Lung (tissue), 11 donors: ENCODE measurements at regions not wholly inside any gene's neighbourhood (a gene's known extent, or its start where the extent isn't known, plus 50 kb on each side); places are given as distances from the start of the nearest gene placed in this dataset.

Source experiments
- ATAC-seq: fragments of 200-7000 bp; cut with Tn5 transposase; one replicate; pipeline ENCODE4 v1.9.1; 2020; ENCODE audit warnings: moderate number of reproducible peaks; ENCODE audit not compliant: insufficient read depth, low FRiP score
- DNase-seq, 3 donors: peaks; one replicate each; pipeline ENCODE4 v3.0.0-alpha.2; 2013 to 2017
- H3K27ac ChIP-seq, 2 donors: one replicate each; pipeline ENCODE4 v1.5.1; 2013; ENCODE audit warnings: mild to moderate bottlenecking in 2 of 2, moderate library complexity in 2 of 2, control low read depth in 1 of 2, inconsistent platforms in 1 of 2, low read depth in 1 of 2, low read length in 1 of 2
- H3K27me3 ChIP-seq, 3 donors: one replicate each; pipeline ENCODE4 v1.5.1; 2013; ENCODE audit warnings: low read length in 2 of 3; ENCODE audit not compliant: control insufficient read depth in 3 of 3, insufficient read depth in 3 of 3
- H3K36me3 ChIP-seq, 4 donors: one replicate each; pipeline ENCODE4 v1.5.1; 2013; ENCODE audit warnings: low read length in 4 of 4, mild to moderate bottlenecking in 1 of 4, moderate library complexity in 1 of 4; ENCODE audit not compliant: control insufficient read depth in 4 of 4, insufficient read depth in 4 of 4
- H3K4me1 ChIP-seq, 5 donors: one replicate each; pipeline ENCODE4 v1.5.1; 2013; ENCODE audit warnings: low read length in 5 of 5, mild to moderate bottlenecking in 2 of 5, moderate library complexity in 1 of 5; ENCODE audit not compliant: control insufficient read depth in 5 of 5, insufficient read depth in 5 of 5
- H3K4me3 ChIP-seq: one replicate; pipeline ENCODE4 v1.5.1; 2013; ENCODE audit warnings: mild to moderate bottlenecking, control low read depth, moderate library complexity
- H3K9ac ChIP-seq, 2 donors: one replicate each; pipeline ENCODE4 v1.5.1; 2013; ENCODE audit warnings: low read length in 2 of 2, control low read depth in 1 of 2; ENCODE audit not compliant: insufficient read depth in 1 of 2
- H3K9me3 ChIP-seq, 4 donors: one replicate each; pipeline ENCODE4 v1.5.1; 2013; ENCODE audit warnings: low read length in 3 of 4, mild to moderate bottlenecking in 1 of 4, moderate library complexity in 1 of 4; ENCODE audit not compliant: control insufficient read depth in 4 of 4, insufficient read depth in 3 of 4
- WGBS, 2 donors: extraction: QIAGEN DNeasy Blood & Tissue Kit; methylation state at CpG; one replicate each; pipeline ENCODE4 v1.1.7; 2013; 5-methylcytosine and 5-hydroxymethylcytosine counted together
- TF ChIP-seq, protein P1 (sequence below): IDR thresholded peaks from 2 replicates; pipeline ENCODE4 v1.5.1; 2012; ENCODE audit warnings: mild to moderate bottlenecking; ENCODE audit errors: control extremely low read depth, extremely low read depth
- donor health status: control.
- donor health status: control.
- donor health status: Bipolar disorder and iron deficiency.
- donor health status: healthy.
- donor health status: DM: yes; HTN: yes; CAD: no.

DNA sequence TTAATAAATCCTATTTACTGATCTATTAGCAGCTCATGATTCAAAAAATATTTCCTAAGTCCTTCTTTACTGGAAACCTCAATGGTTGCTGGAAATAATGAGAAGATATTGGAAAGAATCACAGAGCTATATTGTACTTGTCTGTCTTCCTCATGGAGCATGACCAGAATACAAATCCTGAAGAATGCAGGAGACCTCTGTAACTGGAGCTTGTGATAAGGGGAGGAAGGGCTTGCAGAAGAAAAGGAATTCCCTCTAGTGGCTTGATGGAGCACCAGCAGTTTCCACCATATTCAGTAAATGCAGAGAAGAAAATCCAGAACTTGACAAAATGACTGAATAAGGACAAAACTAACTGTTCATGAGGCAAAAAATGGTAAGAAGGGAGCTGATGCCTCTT is 1333.1 kb downstream of the EFNB2 start:
- H3K4me3 ChIP-seq, result no peak overlapping the region
- no peaks in the 10 kb centered on the region for H3K9me3 ChIP-seq
- H3K4me1 ChIP-seq, result no peaks in the 10 kb centered on the region
- H3K36me3 ChIP-seq, result no peaks in the 10 kb centered on the region
- DNase-seq (peak in 2 of 3 donors; percentile 22 to 27), ATAC-seq (no peak)
- no peak overlapping the region for H3K9ac ChIP-seq
- TF ChIP-seq, protein P1, sequence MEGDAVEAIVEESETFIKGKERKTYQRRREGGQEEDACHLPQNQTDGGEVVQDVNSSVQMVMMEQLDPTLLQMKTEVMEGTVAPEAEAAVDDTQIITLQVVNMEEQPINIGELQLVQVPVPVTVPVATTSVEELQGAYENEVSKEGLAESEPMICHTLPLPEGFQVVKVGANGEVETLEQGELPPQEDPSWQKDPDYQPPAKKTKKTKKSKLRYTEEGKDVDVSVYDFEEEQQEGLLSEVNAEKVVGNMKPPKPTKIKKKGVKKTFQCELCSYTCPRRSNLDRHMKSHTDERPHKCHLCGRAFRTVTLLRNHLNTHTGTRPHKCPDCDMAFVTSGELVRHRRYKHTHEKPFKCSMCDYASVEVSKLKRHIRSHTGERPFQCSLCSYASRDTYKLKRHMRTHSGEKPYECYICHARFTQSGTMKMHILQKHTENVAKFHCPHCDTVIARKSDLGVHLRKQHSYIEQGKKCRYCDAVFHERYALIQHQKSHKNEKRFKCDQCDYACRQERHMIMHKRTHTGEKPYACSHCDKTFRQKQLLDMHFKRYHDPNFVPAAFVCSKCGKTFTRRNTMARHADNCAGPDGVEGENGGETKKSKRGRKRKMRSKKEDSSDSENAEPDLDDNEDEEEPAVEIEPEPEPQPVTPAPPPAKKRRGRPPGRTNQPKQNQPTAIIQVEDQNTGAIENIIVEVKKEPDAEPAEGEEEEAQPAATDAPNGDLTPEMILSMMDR, result no peak
- no peaks in the 10 kb centered on the region for H3K27me3 ChIP-seq
- no peak overlapping the region for H3K27ac ChIP-seq

DNA sequence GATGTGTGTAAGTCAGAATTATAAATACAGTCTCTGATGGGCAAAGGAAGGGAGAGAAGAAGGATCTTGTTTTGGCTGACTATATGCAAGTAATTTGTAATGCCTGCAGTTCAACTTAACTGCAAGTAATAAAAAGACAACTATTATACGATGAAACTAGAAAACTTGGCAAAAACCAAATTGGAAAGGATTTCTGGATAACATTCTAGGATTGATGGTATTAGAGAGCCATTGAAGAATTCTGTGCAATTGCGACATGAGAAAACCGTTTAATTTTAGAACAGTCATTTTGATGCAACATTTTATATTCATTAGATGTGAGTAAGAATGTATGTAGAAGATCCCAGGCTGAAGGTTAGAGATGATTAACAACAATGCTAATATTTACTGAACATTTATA is 1334.1 kb downstream of the EFNB2 start:
- 70 to 75% methylated on average over 3 of the region's 3 CpGs for WGBS, 2 donors

DNA sequence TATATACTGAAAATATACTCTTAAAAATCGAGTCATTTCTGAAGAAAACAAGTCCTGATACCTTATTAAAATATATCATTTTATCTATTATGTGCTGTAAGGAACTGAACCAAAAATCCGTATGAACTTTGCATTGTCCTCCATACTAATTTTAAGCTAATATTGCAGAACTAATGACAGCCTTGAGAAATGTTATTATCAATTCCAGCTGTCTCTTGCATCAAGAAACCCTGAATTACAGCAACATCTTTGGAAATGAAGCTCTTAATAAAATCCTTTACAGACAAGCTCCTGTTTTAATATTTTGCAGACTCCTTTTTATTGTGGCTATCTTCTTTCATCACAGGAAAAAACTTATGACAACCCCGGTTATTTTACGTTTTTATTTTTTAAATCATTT is 1335.3 kb downstream of the EFNB2 start:
- no peak overlapping the region for H3K27ac ChIP-seq
- no peaks in the 10 kb centered on the region for H3K27me3 ChIP-seq
- TF ChIP-seq, protein P1, result no peak
- H3K9ac ChIP-seq, result no peak overlapping the region
- H3K9me3 ChIP-seq, result no peaks in the 10 kb centered on the region
- ATAC-seq (no peak), DNase-seq (no peak)
- H3K4me1 ChIP-seq, result no peaks in the 10 kb centered on the region
- H3K36me3 ChIP-seq, result no peaks in the 10 kb centered on the region
- WGBS, 2 donors, result 55 to 72% methylated on average over 4 of the region's 4 CpGs
- no peak overlapping the region for H3K4me3 ChIP-seq

More for the DNA sequence above, 1334.1 kb downstream of the EFNB2 start:
- Histone ChIP-seq H3K36me3 (no peaks in the 10 kb centered on the region), H3K9ac (no peak overlapping the region), H3K4me1 (no peaks in the 10 kb centered on the region), H3K27ac (no peak overlapping the region), H3K4me3 (no peak overlapping the region), H3K9me3 (no peaks in the 10 kb centered on the region), H3K27me3 (no peaks in the 10 kb centered on the region)
- ATAC-seq (no peak), DNase-seq (no peak)
- TF ChIP-seq, protein P1, result no peak

DNA sequence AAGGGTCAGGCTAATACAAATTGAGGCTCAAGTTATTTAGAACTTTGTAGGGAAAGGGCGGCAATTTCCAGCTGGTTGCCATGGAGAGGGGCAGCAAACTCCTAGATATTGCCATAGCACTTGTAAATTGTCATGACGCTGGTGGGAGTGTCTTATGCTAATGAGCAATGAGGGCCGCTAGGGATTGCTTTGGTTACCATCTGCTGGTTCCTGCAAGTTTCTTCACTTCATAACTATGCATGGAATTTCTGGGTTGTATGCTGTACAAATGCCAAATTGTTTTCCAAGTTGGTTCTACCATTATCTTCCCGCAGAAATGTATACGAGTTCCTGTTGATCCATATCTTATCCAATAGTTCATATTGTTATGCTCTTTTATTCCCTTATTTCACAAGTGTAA is 1339.4 kb downstream of the EFNB2 start:
- no peak for DNase-seq
- TF ChIP-seq, protein P1, result no peak
- ATAC-seq, result no peak
- H3K9me3 ChIP-seq, result no peaks in the 10 kb centered on the region
- no peaks in the 10 kb centered on the region for H3K36me3 ChIP-seq
- 70 to 90% methylated on average over 5 of the region's 5 CpGs for WGBS, 2 donors
- no peak overlapping the region for H3K9ac ChIP-seq
- H3K27ac ChIP-seq, result no peak overlapping the region
- no peaks in the 10 kb centered on the region for H3K27me3 ChIP-seq
- no peaks in the 10 kb centered on the region for H3K4me1 ChIP-seq
- H3K4me3 ChIP-seq, result no peak overlapping the region
